MM.1S (cell line): ENCODE measurements at regions not wholly inside any gene's neighbourhood (a gene's known extent, or its start where the extent isn't known, plus 50 kb on each side); places are given as distances from the start of the nearest gene placed in this dataset.

Source experiments
- EZH2 ChIP-seq: fragments of 300-600 bp; sonication (generic); optimal IDR thresholded peaks from 2 replicates; pipeline ENCODE3; 2017; ENCODE audit warnings: low read depth, mild to moderate bottlenecking, antibody characterized with exemption, low read length, mixed read lengths
- TF ChIP-seq, protein P1 (sequence below): fragments of 300-600 bp; sonication (generic); IDR thresholded peaks from 2 replicates; pipeline ENCODE4 v1.5.1; 2016; ENCODE audit warnings: antibody characterized with exemption, low read length, mixed read lengths

DNA sequence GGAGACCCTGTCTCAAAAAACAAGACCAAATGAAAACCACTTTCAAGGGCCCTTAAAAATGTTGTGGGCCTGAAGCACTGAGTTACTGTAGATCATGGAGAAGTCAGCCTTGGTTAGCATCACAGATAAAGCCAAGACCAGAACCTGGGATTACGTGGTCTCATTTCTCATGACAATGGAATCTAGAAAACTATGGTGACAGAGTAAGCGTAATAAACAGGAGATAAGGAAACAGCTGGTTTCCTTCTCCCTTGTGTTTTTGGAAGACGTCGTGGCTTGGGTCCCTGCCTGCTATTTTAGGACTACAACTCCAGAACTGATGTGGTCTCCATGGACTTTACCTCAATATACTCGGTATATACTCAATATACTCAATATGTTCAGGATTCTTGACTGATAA, 180.7 kb upstream of the ZFHX3 start:
- TF ChIP-seq, protein P1, sequence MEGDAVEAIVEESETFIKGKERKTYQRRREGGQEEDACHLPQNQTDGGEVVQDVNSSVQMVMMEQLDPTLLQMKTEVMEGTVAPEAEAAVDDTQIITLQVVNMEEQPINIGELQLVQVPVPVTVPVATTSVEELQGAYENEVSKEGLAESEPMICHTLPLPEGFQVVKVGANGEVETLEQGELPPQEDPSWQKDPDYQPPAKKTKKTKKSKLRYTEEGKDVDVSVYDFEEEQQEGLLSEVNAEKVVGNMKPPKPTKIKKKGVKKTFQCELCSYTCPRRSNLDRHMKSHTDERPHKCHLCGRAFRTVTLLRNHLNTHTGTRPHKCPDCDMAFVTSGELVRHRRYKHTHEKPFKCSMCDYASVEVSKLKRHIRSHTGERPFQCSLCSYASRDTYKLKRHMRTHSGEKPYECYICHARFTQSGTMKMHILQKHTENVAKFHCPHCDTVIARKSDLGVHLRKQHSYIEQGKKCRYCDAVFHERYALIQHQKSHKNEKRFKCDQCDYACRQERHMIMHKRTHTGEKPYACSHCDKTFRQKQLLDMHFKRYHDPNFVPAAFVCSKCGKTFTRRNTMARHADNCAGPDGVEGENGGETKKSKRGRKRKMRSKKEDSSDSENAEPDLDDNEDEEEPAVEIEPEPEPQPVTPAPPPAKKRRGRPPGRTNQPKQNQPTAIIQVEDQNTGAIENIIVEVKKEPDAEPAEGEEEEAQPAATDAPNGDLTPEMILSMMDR, result no peak
- TF ChIP-seq EZH2, result no peak
